Muscle of leg (tissue), 3 donors: ENCODE measurements at regions not wholly inside any gene's neighbourhood (a gene's known extent, or its start where the extent isn't known, plus 50 kb on each side); places are given as distances from the start of the nearest gene placed in this dataset.

Experiments used
- DNase-seq: peaks from one replicate; pipeline ENCODE4 v3.0.0; 2013
- H3K27ac ChIP-seq: one replicate; pipeline ENCODE4 v1.5.1; 2013; ENCODE audit warnings: mild to moderate bottlenecking, low read length, control low read depth
- H3K27me3 ChIP-seq: one replicate; pipeline ENCODE4 v1.6.1; 2013; ENCODE audit warnings: low read length; ENCODE audit not compliant: control insufficient read depth, insufficient read depth
- H3K36me3 ChIP-seq: one replicate; pipeline ENCODE4 v1.6.1; 2013; ENCODE audit warnings: low read length; ENCODE audit not compliant: control insufficient read depth, insufficient read depth
- H3K4me1 ChIP-seq: one replicate; pipeline ENCODE4 v1.6.1; 2013; ENCODE audit warnings: low read length; ENCODE audit not compliant: control insufficient read depth, insufficient read depth
- H3K4me3 ChIP-seq: one replicate; pipeline ENCODE4 v1.5.1; 2013; ENCODE audit warnings: low read length, control low read depth
- H3K9me3 ChIP-seq: replicated peaks from 2 replicates; pipeline ENCODE4 v1.6.1; 2013; ENCODE audit warnings: low read depth, low read length; ENCODE audit not compliant: control insufficient read depth
- WGBS: methylation state at CpG from one replicate; pipeline ENCODE4 v1.1.5; 2013; ENCODE audit warnings: missing lambda C conversion rate; ENCODE audit not compliant: insufficient coverage; 5-methylcytosine and 5-hydroxymethylcytosine counted together

GRCh38 chrX:51798701-51799100, 55.5 kb downstream of the GSPT2 start:
- Histone ChIP-seq H3K36me3 (no peaks in the 10 kb centered on the region), H3K27me3 (peaks cover 24% of the 10 kb centered on the region), H3K4me1 (no peaks in the 10 kb centered on the region), H3K9me3 (no peaks in the 10 kb centered on the region), H3K4me3 (no peak overlapping the region), H3K27ac (no peak overlapping the region)
- no peak for DNase-seq

GRCh38 chrX:51802917-51803688, 59.9 kb downstream of the GSPT2 start:
- H3K27ac ChIP-seq, result peak overlapping the region; percentile 42
- H3K27me3 ChIP-seq, result peaks cover 17% of the 10 kb centered on the region
- H3K4me1 ChIP-seq, result no peaks in the 10 kb centered on the region
- no peaks in the 10 kb centered on the region for H3K36me3 ChIP-seq
- H3K4me3 ChIP-seq, result peak overlapping the region; percentile 46
- WGBS, result 21% methylated on average over 13 of the region's 26 CpGs
- no peaks in the 10 kb centered on the region for H3K9me3 ChIP-seq
- peak; percentile 77 for DNase-seq

DNA sequence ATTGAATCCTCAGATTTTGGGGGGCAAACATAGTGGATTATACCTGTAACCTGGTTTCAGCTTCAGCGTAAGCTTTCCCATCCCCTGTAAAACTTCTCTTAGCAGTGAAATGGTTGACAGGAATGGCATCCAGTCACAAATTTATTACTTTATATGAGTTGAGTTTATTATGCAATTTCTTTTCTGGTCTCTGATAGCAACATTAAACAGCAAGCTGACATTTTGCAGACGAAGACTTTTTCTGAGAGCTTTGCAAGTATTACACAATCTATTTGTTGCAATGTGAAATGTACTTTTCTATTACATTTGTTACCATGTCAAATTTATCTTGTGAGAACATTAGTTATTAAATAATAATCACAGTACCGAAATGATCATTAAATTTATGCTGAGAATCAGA, 60.6 kb downstream of the GSPT2 start:
- H3K27ac ChIP-seq, result no peak overlapping the region
- peak overlapping the region; percentile 46 for H3K4me3 ChIP-seq
- H3K36me3 ChIP-seq, result no peaks in the 10 kb centered on the region
- peaks cover 18% of the 10 kb centered on the region for H3K27me3 ChIP-seq
- H3K9me3 ChIP-seq, result no peaks in the 10 kb centered on the region
- no CpG with 5 or more reads among the region's 3 CpGs for WGBS
- DNase-seq, result no peak
- H3K4me1 ChIP-seq, result no peaks in the 10 kb centered on the region

GRCh38 chrX:51804741-51805140, 61.5 kb downstream of the GSPT2 start:
- H3K27ac ChIP-seq, result no peak overlapping the region
- H3K36me3 ChIP-seq, result no peaks in the 10 kb centered on the region
- H3K4me1 ChIP-seq, result no peaks in the 10 kb centered on the region
- 74% methylated on average over 4 of the region's 5 CpGs for WGBS
- H3K9me3 ChIP-seq, result no peaks in the 10 kb centered on the region
- peaks cover 17% of the 10 kb centered on the region for H3K27me3 ChIP-seq
- no peak for DNase-seq
- H3K4me3 ChIP-seq, result no peak overlapping the region

GRCh38 chrX:51813886-51814460, 70.7 kb downstream of the GSPT2 start:
- DNase-seq, result no peak
- H3K4me1 ChIP-seq, result no peaks in the 10 kb centered on the region

GRCh38 chrX:51824061-51824460, 69.4 kb upstream of the MAGED1 start:
- no peaks in the 10 kb centered on the region for H3K27me3 ChIP-seq
- DNase-seq, result no peak
- no peaks in the 10 kb centered on the region for H3K36me3 ChIP-seq
- H3K27ac ChIP-seq, result no peak overlapping the region
- no peak overlapping the region for H3K4me3 ChIP-seq
- no peaks in the 10 kb centered on the region for H3K9me3 ChIP-seq
- no peaks in the 10 kb centered on the region for H3K4me1 ChIP-seq
- WGBS, result no CpG with 5 or more reads among the region's 1 CpG

More at GRCh38 chrX:51813886-51814460, 70.7 kb downstream of the GSPT2 start:
- peaks cover 4% of the 10 kb centered on the region for H3K27me3 ChIP-seq
- no peak overlapping the region for H3K27ac ChIP-seq
- H3K9me3 ChIP-seq, result no peaks in the 10 kb centered on the region
- no peak overlapping the region for H3K4me3 ChIP-seq
- WGBS, result 89% methylated on average over 10 of the region's 12 CpGs
- no peaks in the 10 kb centered on the region for H3K36me3 ChIP-seq

DNA sequence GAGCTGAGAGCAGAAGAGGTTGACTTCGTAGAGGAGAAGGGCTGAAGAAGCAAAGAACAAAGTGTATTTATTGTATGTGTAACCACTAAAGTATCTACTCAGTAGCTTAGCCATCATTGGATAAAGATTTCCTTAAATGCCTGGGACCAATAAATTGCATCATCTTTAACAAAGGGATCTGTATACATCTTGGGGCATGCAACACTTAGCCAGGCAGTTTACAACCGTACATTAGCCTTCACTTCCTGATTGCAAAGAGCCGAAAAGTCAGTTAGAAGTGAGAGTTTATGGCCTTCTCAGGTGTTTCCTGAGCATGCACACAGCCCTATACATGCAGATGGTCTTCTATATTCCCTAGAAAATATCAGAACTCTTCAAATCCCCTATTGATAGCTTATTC, 68.0 kb upstream of the MAGED1 start:
- H3K9me3 ChIP-seq, result no peaks in the 10 kb centered on the region
- no peak overlapping the region for H3K27ac ChIP-seq
- H3K4me1 ChIP-seq, result no peaks in the 10 kb centered on the region
- no peak for DNase-seq
- H3K4me3 ChIP-seq, result no peak overlapping the region
- H3K27me3 ChIP-seq, result no peaks in the 10 kb centered on the region
- no CpG with 5 or more reads among the region's 3 CpGs for WGBS
- no peaks in the 10 kb centered on the region for H3K36me3 ChIP-seq

GRCh38 chrX:51834076-51834475, 59.3 kb upstream of the MAGED1 start:
- Histone ChIP-seq H3K9me3 (no peaks in the 10 kb centered on the region), H3K4me3 (no peak overlapping the region), H3K27ac (no peak overlapping the region), H3K4me1 (no peaks in the 10 kb centered on the region), H3K27me3 (peaks cover 3% of the 10 kb centered on the region), H3K36me3 (no peaks in the 10 kb centered on the region)
- DNase-seq, result no peak
- 83% methylated on average over 1 of the region's 1 CpG for WGBS

DNA sequence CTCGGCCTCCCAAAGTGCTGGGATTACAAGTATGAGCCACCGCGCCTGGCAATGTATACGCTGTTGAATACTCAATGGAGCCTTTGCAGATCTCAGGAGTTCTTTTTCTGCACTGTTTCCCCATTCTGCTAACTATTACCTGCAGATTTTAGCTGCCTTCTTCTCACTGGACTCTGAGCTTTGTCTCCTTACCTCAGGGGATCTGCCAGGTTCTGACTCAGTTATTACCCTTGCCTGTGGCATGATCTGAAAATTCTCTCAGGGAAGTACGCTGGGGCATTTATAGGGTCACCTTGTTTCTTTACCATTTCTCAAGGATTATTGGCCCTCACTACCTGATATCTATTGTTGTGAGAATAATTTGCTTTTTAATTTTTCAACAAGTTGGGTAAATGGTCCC, 56.6 kb upstream of the MAGED1 start:
- DNase-seq, result no peak
- Histone ChIP-seq H3K36me3 (no peaks in the 10 kb centered on the region), H3K27me3 (peaks cover 3% of the 10 kb centered on the region), H3K27ac (no peak overlapping the region), H3K4me1 (no peaks in the 10 kb centered on the region), H3K4me3 (no peak overlapping the region), H3K9me3 (no peaks in the 10 kb centered on the region)
- 92% methylated on average over 4 of the region's 5 CpGs for whole genome bisulfite sequencing

DNA sequence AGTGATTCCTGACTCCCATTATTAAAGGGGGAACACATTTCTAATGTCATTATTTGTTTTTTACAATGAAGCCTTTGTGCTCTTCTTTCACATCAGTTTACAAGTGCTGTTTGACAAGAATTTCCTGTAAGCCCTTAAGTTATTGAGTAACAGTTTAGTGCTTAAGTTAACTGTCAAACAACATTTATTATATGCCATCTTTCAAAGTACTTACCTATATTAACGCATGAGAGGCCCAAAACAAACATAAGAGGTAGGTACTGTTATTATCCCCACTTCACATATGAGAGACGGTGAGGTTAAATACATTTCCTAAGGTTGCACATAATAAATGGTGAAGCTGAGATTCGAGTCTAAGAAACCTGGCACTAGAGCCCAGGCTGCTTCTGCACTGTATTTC, 56.0 kb upstream of the MAGED1 start:
- no peaks in the 10 kb centered on the region for H3K9me3 ChIP-seq
- DNase-seq, result no peak
- H3K36me3 ChIP-seq, result no peaks in the 10 kb centered on the region
- no peak overlapping the region for H3K4me3 ChIP-seq
- peaks cover 3% of the 10 kb centered on the region for H3K27me3 ChIP-seq
- H3K4me1 ChIP-seq, result no peaks in the 10 kb centered on the region
- no peak overlapping the region for H3K27ac ChIP-seq
- WGBS, result no CpG with 5 or more reads among the region's 3 CpGs
